ENCODE measurements at regions not wholly inside any gene's neighbourhood (a gene's known extent, or its start where the extent isn't known, plus 50 kb on each side); places are given as distances from the start of the nearest gene placed in this dataset.

GRCh38 chr17:63364944-63365343 is 81.2 kb downstream of the CYB561 start:
- TF ChIP-seq CTCF (IDR thresholded peaks at IDR 0.05; ENCODE audit: insufficient read depth, low read length, poor library complexity, severe bottlenecking), result no peak
- TF ChIP-seq EZH2phosphoT487 (conservative IDR thresholded peaks at IDR 0.05; ENCODE audit: low read length), result no peak
- Histone ChIP-seq H3K36me3 (ENCODE audit: low read length) (no peaks in the 10 kb centered on the region), H3K4me2 (ENCODE audit: low read depth, low read length, poor library complexity, severe bottlenecking) (no peak overlapping the region), H3F3A (ENCODE audit: insufficient read depth) (no peaks in the 10 kb centered on the region), H3K9me2 (replicated peaks; ENCODE audit: insufficient read depth, low read length) (no peaks in the 10 kb centered on the region), H3K27ac (ENCODE audit: low read depth, low read length) (no peak overlapping the region), H3K27me3 (ENCODE audit: low read length) (no peaks in the 10 kb centered on the region), H3K79me2 (ENCODE audit: insufficient read depth, low read length) (no peaks in the 10 kb centered on the region), H3K9ac (ENCODE audit: low read length) (no peak overlapping the region), H3K4me3 (ENCODE audit: insufficient read depth, low read length, poor library complexity, severe bottlenecking) (no peak overlapping the region), H2AFZ (ENCODE audit: low read depth, low read length, severe bottlenecking) (no peak overlapping the region), H4K20me1 (ENCODE audit: low read depth, low read length) (no peaks in the 10 kb centered on the region), H3K9me3 (ENCODE audit: insufficient read depth, low read length) (peaks cover 4% of the 10 kb centered on the region; the same call in 1 of the 2 replicates)

- Histone ChIP-seq H3F3A (ENCODE audit: insufficient read depth) (no peaks in the 10 kb centered on the region), H3K27me3 (ENCODE audit: low read length) (no peaks in the 10 kb centered on the region), H3K9me2 (replicated peaks; ENCODE audit: insufficient read depth, low read length) (no peaks in the 10 kb centered on the region), H3K4me3 (ENCODE audit: insufficient read depth, low read length, poor library complexity, severe bottlenecking) (no peak overlapping the region), H4K20me1 (ENCODE audit: low read depth, low read length) (no peaks in the 10 kb centered on the region), H3K9me3 (ENCODE audit: insufficient read depth, low read length) (peaks cover 4% of the 10 kb centered on the region; the same call in 1 of the 2 replicates), H2AFZ (ENCODE audit: low read depth, low read length, severe bottlenecking) (no peak overlapping the region), H3K4me2 (ENCODE audit: low read depth, low read length, poor library complexity, severe bottlenecking) (no peak overlapping the region), H3K79me2 (ENCODE audit: insufficient read depth, low read length) (no peaks in the 10 kb centered on the region), H3K27ac (ENCODE audit: low read depth, low read length) (no peak overlapping the region), H3K9ac (ENCODE audit: low read length) (no peak overlapping the region), H3K36me3 (ENCODE audit: low read length) (no peaks in the 10 kb centered on the region)
- TF ChIP-seq EZH2phosphoT487 (conservative IDR thresholded peaks at IDR 0.05; ENCODE audit: low read length) (no peak), CTCF (IDR thresholded peaks at IDR 0.05; ENCODE audit: insufficient read depth, low read length, poor library complexity, severe bottlenecking) (no peak)
These were observed 80.5 kb downstream of the CYB561 start for GRCh38 chr17:63365366-63366240.

GRCh38 chr17:63366241-63366566 is 79.9 kb downstream of the CYB561 start:
- H3K27me3 ChIP-seq (ENCODE audit: low read length), result no peaks in the 10 kb centered on the region
- no peak overlapping the region for H3K4me3 ChIP-seq (ENCODE audit: insufficient read depth, low read length, poor library complexity, severe bottlenecking)
- H3K9me3 ChIP-seq (ENCODE audit: insufficient read depth, low read length), result peaks cover 4% of the 10 kb centered on the region; the same call in 1 of the 2 replicates
- no peaks in the 10 kb centered on the region for H3F3A ChIP-seq (ENCODE audit: insufficient read depth)
- no peak overlapping the region for H3K4me2 ChIP-seq (ENCODE audit: low read depth, low read length, poor library complexity, severe bottlenecking)
- TF ChIP-seq EZH2phosphoT487 (conservative IDR thresholded peaks at IDR 0.05; ENCODE audit: low read length), result no peak
- no peak for TF ChIP-seq CTCF (IDR thresholded peaks at IDR 0.05; ENCODE audit: insufficient read depth, low read length, poor library complexity, severe bottlenecking)
- H2AFZ ChIP-seq (ENCODE audit: low read depth, low read length, severe bottlenecking), result no peak overlapping the region
- H3K9ac ChIP-seq (ENCODE audit: low read length), result no peak overlapping the region
- no peaks in the 10 kb centered on the region for H3K36me3 ChIP-seq (ENCODE audit: low read length)
- H3K79me2 ChIP-seq (ENCODE audit: insufficient read depth, low read length), result no peaks in the 10 kb centered on the region
- no peaks in the 10 kb centered on the region for H3K9me2 ChIP-seq (replicated peaks; ENCODE audit: insufficient read depth, low read length)
- no peak overlapping the region for H3K27ac ChIP-seq (ENCODE audit: low read depth, low read length)
- no peaks in the 10 kb centered on the region for H4K20me1 ChIP-seq (ENCODE audit: low read depth, low read length)
